ENCODE measurements at regions not wholly inside any gene's neighbourhood (a gene's known extent, or its start where the extent isn't known, plus 50 kb on each side); places are given as distances from the start of the nearest gene placed in this dataset.
A peak's percentile ranks its signal among the peaks of the same experiment; 100 is the strongest.

DNA sequence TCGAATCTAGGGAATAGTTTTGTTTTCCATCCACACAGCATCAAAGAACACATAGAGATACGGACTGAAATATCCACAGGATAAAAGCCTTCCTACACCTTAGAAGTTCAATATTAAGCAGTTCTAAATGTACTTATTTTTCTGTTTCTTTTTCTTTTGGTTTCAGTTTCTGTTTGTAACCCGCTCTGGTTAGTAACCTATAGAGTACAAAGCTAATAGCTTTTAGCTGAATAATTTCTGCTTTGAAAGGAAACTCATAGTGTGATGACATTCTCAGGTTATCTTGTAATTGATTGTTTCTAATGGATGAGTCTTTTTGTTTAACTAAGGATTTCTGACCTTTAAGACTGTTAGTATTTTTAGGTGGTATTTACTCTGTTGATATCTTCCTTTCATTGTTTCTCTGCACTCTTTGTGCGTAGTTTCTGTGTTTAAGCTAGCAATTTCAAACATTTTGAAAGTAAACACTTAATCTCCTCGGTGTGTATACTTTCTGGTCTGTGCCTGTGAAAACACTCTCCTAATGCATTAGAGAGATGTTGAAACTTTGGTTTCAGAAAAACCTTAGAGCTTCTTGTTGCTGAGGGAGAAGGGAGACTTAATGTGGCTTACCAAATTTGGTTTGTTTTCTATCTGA lies 385.5 kb downstream of the HDGFL1 start:
- Histone ChIP-seq H3K4me3 (no peak overlapping the region), H3K27ac (no peak overlapping the region), H3K4me1 (replicated peaks in 1 of 2) (peaks cover 6 to 26% of the 10 kb centered on the region in 2 donors)
- peak in 2 of 8 experiments; percentile 32 to 73 for ATAC-seq (replicated peaks in 6 of 8)
- in situ Hi-C loops (cut with MboI; ENCODE audit: low pct_unique_long_range_greater_than_20kb in 2 of 9, low sequenced_read_pairs in 9 of 9, unreplicated experiment in 9 of 9) = no loop called here
- 27 to 100% (median 62%) methylated on average over 1 to 5 of the region's 5 CpGs for WGBS, 10 experiments

- H3K4me3 ChIP-seq = no peak overlapping the region
- WGBS, 10 experiments = 0 to 60% (median 25%) methylated on average over 2 to 6 of the region's 6 CpGs; no CpG with 5 or more reads in 1 of the 10 experiments
- in situ Hi-C loops (cut with MboI; ENCODE audit: low pct_unique_long_range_greater_than_20kb in 2 of 9, low sequenced_read_pairs in 9 of 9, unreplicated experiment in 9 of 9) = no loop called here
- peak in 6 of 8 experiments; percentile 52 to 97 (median 69) for ATAC-seq (replicated peaks in 6 of 8)
- H3K27ac ChIP-seq = no peak overlapping the region
- peaks cover 6 to 26% of the 10 kb centered on the region in 2 donors for H3K4me1 ChIP-seq (replicated peaks in 1 of 2)
These were observed 386.8 kb downstream of the HDGFL1 start for GRCh38 chr6:22956029-22956681.

- in situ Hi-C loops (cut with MboI; ENCODE audit: low pct_unique_long_range_greater_than_20kb in 2 of 9, low sequenced_read_pairs in 9 of 9, unreplicated experiment in 9 of 9) = no loop called here
- Histone ChIP-seq H3K27ac (no peak overlapping the region), H3K4me3 (no peak overlapping the region), H3K4me1 (replicated peaks in 1 of 2) (peaks cover 6 to 26% of the 10 kb centered on the region in 2 donors)
- 80 to 100% (median 100%) methylated on average over 1 of the region's 1 CpG; no CpG with 5 or more reads in 2 of the 10 experiments for WGBS, 10 experiments
- ATAC-seq (replicated peaks in 6 of 8) = no peak
These were observed 389.3 kb downstream of the HDGFL1 start for GRCh38 chr6:22958677-22959076.

DNA sequence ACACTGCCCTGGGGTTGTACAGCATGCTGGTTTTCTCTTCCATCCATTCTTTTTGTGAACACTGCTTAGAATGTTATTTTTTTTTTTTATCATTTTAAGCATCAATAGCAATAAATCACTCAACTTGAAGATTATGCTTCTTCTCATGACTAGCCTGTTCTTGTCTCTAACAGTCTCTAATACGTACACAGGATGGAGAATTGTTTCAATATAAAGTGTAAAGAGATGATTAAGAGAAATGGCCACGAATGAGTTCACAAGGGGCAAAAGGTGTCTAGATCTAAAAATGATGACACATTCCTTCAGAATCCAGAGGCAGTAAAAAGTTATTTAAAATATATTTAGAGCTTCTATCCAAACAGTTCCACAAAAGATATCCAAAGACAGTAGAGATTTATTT lies 390.2 kb downstream of the HDGFL1 start:
- in situ Hi-C loops (cut with MboI; ENCODE audit: low pct_unique_long_range_greater_than_20kb in 2 of 9, low sequenced_read_pairs in 9 of 9, unreplicated experiment in 9 of 9) = no loop called here

DNA sequence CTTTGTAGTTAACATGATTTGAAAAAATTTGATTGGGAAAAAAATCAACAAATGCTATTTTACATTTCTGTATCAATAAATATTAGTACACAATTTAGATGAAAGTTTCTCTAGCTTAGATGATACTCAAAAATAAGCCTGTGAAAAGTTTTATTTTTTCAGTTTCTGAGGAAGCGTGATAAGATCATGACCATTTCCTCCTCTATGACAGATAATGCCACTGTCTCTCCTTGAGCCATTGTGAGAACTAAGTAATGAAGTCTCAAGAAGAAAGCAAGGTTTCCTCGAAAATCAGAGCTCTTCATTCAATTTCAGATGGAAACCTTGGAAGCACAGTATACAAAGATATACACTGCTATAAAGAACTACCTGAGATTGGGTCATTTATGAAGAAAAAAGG lies 395.0 kb downstream of the HDGFL1 start:
- Histone ChIP-seq H3K4me3 (no peak overlapping the region), H3K4me1 (replicated peaks in 1 of 2) (peaks cover 0 to 29% of the 10 kb centered on the region in 2 donors), H3K27ac (no peak overlapping the region)
- in situ Hi-C loops (cut with MboI; ENCODE audit: low pct_unique_long_range_greater_than_20kb in 2 of 9, low sequenced_read_pairs in 9 of 9, unreplicated experiment in 9 of 9) = no loop called here
- WGBS, 10 experiments = 61 to 100% (median 90%) methylated on average over 1 to 2 of the region's 2 CpGs; no CpG with 5 or more reads in 1 of the 10 experiments
- ATAC-seq (replicated peaks in 6 of 8) = no peak

More for the DNA sequence above, 390.2 kb downstream of the HDGFL1 start:
- WGBS, 10 experiments = 5 to 95% (median 75%) methylated on average over 1 to 2 of the region's 2 CpGs
- no peak for ATAC-seq (replicated peaks in 6 of 8)
- no peak overlapping the region for H3K4me3 ChIP-seq
- peaks cover 6 to 24% of the 10 kb centered on the region in 2 donors for H3K4me1 ChIP-seq (replicated peaks in 1 of 2)
- no peak overlapping the region for H3K27ac ChIP-seq

- in situ Hi-C loops (cut with MboI; ENCODE audit: low pct_unique_long_range_greater_than_20kb in 2 of 9, low sequenced_read_pairs in 9 of 9, unreplicated experiment in 9 of 9) = no loop called here
These were observed 396.5 kb downstream of the HDGFL1 start for GRCh38 chr6:22965889-22966288.

GRCh38 chr6:22966691-22967422 lies 397.5 kb downstream of the HDGFL1 start:
- ATAC-seq (replicated peaks in 6 of 8) = peak in 5 of 8 experiments; percentile 19 to 93 (median 42)
- no peak overlapping the region for H3K4me3 ChIP-seq
- H3K27ac ChIP-seq = no peak overlapping the region
- 17 to 100% (median 67%) methylated on average over 1 to 3 of the region's 3 CpGs; no CpG with 5 or more reads in 1 of the 10 experiments for WGBS, 10 experiments
- in situ Hi-C loops (cut with MboI; ENCODE audit: low pct_unique_long_range_greater_than_20kb in 2 of 9, low sequenced_read_pairs in 9 of 9, unreplicated experiment in 9 of 9) = no loop called here
- peaks cover 0 to 29% of the 10 kb centered on the region in 2 donors for H3K4me1 ChIP-seq (replicated peaks in 1 of 2)

More at GRCh38 chr6:22965889-22966288, 396.5 kb downstream of the HDGFL1 start:
- ATAC-seq (replicated peaks in 6 of 8) = peak in 6 of 8 experiments; percentile 50 to 88 (median 75)
- 57 to 100% (median 78%) methylated on average over 1 to 4 of the region's 5 CpGs for WGBS, 10 experiments
- Histone ChIP-seq H3K27ac (peak overlapping the region in 1 of 2 donors; percentile 3), H3K4me1 (replicated peaks in 1 of 2) (peaks cover 0 to 29% of the 10 kb centered on the region in 2 donors), H3K4me3 (no peak overlapping the region)

GRCh38 chr6:22970004-22970403 lies 400.6 kb downstream of the HDGFL1 start:
- Histone ChIP-seq H3K4me3 (no peak overlapping the region), H3K27ac (no peak overlapping the region), H3K4me1 (replicated peaks in 1 of 2) (peaks cover 0 to 28% of the 10 kb centered on the region in 2 donors)
- in situ Hi-C loops (cut with MboI; ENCODE audit: low pct_unique_long_range_greater_than_20kb in 2 of 9, low sequenced_read_pairs in 9 of 9, unreplicated experiment in 9 of 9) = no loop called here
- ATAC-seq (replicated peaks in 6 of 8) = no peak
- WGBS, 10 experiments = 0 to 100% (median 89%) methylated on average over 1 of the region's 1 CpG

DNA sequence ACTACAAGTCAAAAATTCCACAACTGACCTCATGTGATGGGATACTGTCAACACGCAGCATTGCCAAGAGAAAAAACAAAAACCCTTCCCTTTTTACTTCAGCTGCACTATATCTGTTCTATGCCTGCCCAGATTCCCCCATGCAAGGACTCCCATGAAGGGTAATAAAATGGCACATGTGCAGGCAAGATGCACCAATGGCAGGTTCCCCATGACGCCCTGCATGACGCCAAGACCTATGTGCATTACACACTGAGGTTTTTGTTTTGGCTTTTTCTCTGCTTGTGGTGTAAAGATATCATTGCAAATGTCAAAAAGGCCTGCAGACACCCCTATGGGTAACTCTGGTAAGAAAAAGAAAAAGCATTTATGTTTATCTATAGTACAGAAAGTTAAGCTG lies 403.4 kb downstream of the HDGFL1 start:
- Histone ChIP-seq H3K27ac (no peak overlapping the region), H3K4me3 (no peak overlapping the region), H3K4me1 (replicated peaks in 1 of 2) (peaks cover 0 to 2% of the 10 kb centered on the region in 2 donors)
- WGBS, 10 experiments = 14 to 100% (median 88%) methylated on average over 1 to 3 of the region's 3 CpGs; no CpG with 5 or more reads in 3 of the 10 experiments
- in situ Hi-C loops (cut with MboI; ENCODE audit: low pct_unique_long_range_greater_than_20kb in 2 of 9, low sequenced_read_pairs in 9 of 9, unreplicated experiment in 9 of 9) = no loop called here
- ATAC-seq (replicated peaks in 6 of 8) = no peak

DNA sequence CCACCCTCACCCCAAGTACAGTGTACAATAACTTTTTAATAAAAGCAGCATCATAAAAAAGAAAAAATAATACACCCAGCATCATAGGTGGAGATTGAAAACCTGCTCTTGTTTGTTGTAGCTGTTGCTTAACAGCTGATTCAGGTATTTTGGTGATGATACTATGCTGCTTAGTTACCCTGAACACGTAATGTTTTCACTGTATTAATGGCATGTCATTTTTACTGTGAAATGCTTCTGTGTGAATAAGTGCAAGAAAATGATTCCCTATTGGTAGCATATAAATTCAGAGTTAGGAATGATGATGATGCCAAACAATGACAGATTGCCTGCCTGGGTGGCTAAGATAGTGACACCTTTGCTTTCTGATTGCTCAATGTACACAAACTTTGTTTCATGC lies 405.7 kb downstream of the HDGFL1 start:
- WGBS, 10 experiments = 0 to 63% (median 0%) methylated on average over 1 of the region's 1 CpG; no CpG with 5 or more reads in 5 of the 10 experiments
- no peak for ATAC-seq (replicated peaks in 6 of 8)
- H3K4me1 ChIP-seq (replicated peaks in 1 of 2) = peaks cover 0 to 2% of the 10 kb centered on the region in 2 donors
- H3K4me3 ChIP-seq = no peak overlapping the region
- in situ Hi-C loops (cut with MboI; ENCODE audit: low pct_unique_long_range_greater_than_20kb in 2 of 9, low sequenced_read_pairs in 9 of 9, unreplicated experiment in 9 of 9) = no loop called here
- no peak overlapping the region for H3K27ac ChIP-seq

DNA sequence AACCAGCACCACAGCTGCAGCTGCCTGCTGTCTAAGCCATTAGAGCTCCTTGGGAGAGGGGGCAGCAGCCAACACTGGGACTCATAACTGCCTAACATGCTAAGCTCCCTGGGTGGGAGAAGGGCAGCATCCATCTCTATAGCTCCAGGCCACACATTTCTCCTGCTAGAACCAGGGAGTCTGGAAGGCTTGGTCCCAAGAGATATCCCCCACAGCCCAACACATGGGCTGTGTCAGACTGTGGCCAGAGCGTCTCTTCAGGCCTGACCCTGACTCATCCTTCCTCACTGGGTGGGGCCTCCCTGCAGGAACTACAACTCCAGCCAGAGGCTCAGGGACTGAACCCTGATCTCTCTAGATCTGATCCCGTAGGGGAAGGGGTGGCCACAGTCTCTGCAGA lies 411.1 kb downstream of the HDGFL1 start:
- Histone ChIP-seq H3K4me3 (no peak overlapping the region), H3K4me1 (replicated peaks in 1 of 2) (no peaks in the 10 kb centered on the region), H3K27ac (no peak overlapping the region)
- 50 to 100% methylated on average over 1 of the region's 2 CpGs; no CpG with 5 or more reads in 8 of the 10 experiments for WGBS, 10 experiments
- in situ Hi-C loops (cut with MboI; ENCODE audit: low pct_unique_long_range_greater_than_20kb in 2 of 9, low sequenced_read_pairs in 9 of 9, unreplicated experiment in 9 of 9) = no loop called here
- ATAC-seq (replicated peaks in 6 of 8) = peak in 2 of 8 experiments; percentile 57 to 92

GRCh38 chr6:23002044-23002619 lies 432.8 kb downstream of the HDGFL1 start:
- no peak overlapping the region for H3K4me3 ChIP-seq
- WGBS, 10 experiments = 60 to 100% (median 100%) methylated on average over 1 of the region's 1 CpG; no CpG with 5 or more reads in 1 of the 10 experiments
- H3K4me1 ChIP-seq (replicated peaks in 1 of 2) = peaks cover 0 to 15% of the 10 kb centered on the region in 2 donors

More at GRCh38 chr6:23002044-23002619, 432.8 kb downstream of the HDGFL1 start:
- ATAC-seq (replicated peaks in 6 of 8) = no peak
- in situ Hi-C loops (cut with MboI; ENCODE audit: low pct_unique_long_range_greater_than_20kb in 2 of 9, low sequenced_read_pairs in 9 of 9, unreplicated experiment in 9 of 9) = no loop called here
- no peak overlapping the region for H3K27ac ChIP-seq

Measured in motor neuron (in vitro differentiated cells).